HEK293 (cell line): ENCODE measurements at regions not wholly inside any gene's neighbourhood (a gene's known extent, or its start where the extent isn't known, plus 50 kb on each side); places are given as distances from the start of the nearest gene placed in this dataset.
"Not testable (repeated sequence)": the region's sequence is repeated elsewhere in the genome, so short reads cannot be mapped to it uniquely, and the experiment has no call there.

Experiments
- CTCF ChIA-PET: fragments of 350-600 bp; formaldehyde crosslinking; extraction: SDS; loops from one replicate; lab custom pipeline; 2021; ENCODE audit warnings: antibody characterized with exemption; lab: Yijun Ruan, JAX
- POLR2A ChIA-PET: fragments of 300-600 bp; formaldehyde crosslinking; extraction: SDS; loops from one replicate; lab custom pipeline; 2020; ENCODE audit warnings: antibody characterized with exemption, inconsistent platforms; lab: Yijun Ruan, JAX
- H3K27ac ChIP-seq: fragments of 200-500 bp; sonication (Bioruptor generic); 2 replicates; pipeline ENCODE4 v1.5.1; 2014; ENCODE audit warnings: low read depth, low read length, control low read depth, inconsistent platforms; ENCODE audit errors: extremely low read depth
- H3K36me3 ChIP-seq, 2 experiments: fragments of 200-500 bp in 1 of 2; sonication (Bioruptor generic) in 1 of 2; 1 replicate in 1 of 2; 2 replicates in 1 of 2; pipeline ENCODE4 v1.5.1; 2014 to 2017; ENCODE audit warnings: inconsistent platforms in 2 of 2, low read length in 2 of 2; ENCODE audit not compliant: control insufficient read depth in 2 of 2, insufficient read depth in 1 of 2
- H3K4me1 ChIP-seq: fragments of 200-500 bp; sonication (Bioruptor generic); 2 replicates; pipeline ENCODE4 v1.5.1; 2014; ENCODE audit warnings: mild to moderate bottlenecking, low read length, inconsistent platforms; ENCODE audit not compliant: control insufficient read depth, insufficient read depth
- H3K4me3 ChIP-seq: 2 replicates; pipeline ENCODE4 v1.5.1; 2011; ENCODE audit warnings: low read depth, mild to moderate bottlenecking, control low read depth, low read length, moderate library complexity
- H3K9me3 ChIP-seq: fragments of 200-500 bp; sonication (Bioruptor generic); 2 replicates; pipeline ENCODE4 v1.5.1; 2014; ENCODE audit warnings: low read depth, low read length, inconsistent platforms; ENCODE audit not compliant: control insufficient read depth, insufficient read depth
- HOXC10 ChIP-seq: sonication (generic); formaldehyde crosslinking; IDR thresholded peaks from 2 replicates; pipeline ENCODE4 v1.8.1; 2023; ENCODE audit warnings: mild to moderate bottlenecking, missing genetic modification reagents
- KLF10 ChIP-seq: fragments of 450-650 bp; IDR thresholded peaks from 2 replicates; pipeline ENCODE4 v1.5.1; 2018; ENCODE audit warnings: missing biosample characterization, mild to moderate bottlenecking, missing genetic modification characterization
- MEIS1 ChIP-seq: sonication (generic); formaldehyde crosslinking; IDR thresholded peaks from 2 replicates; pipeline ENCODE4 v1.8.1; 2022; ENCODE audit warnings: missing genetic modification reagents, mild to moderate bottlenecking, borderline replicate concordance
- SP3 ChIP-seq: fragments of 450-650 bp; formaldehyde crosslinking; IDR thresholded peaks from 2 replicates; pipeline ENCODE4 v1.5.1; 2016; ENCODE audit warnings: missing biosample characterization, missing genetic modification characterization
- ZBTB48 ChIP-seq: fragments of 450-650 bp; formaldehyde crosslinking; IDR thresholded peaks from 2 replicates; pipeline ENCODE4 v1.5.1; 2016; ENCODE audit warnings: missing biosample characterization, missing genetic modification characterization
- ZNF19 ChIP-seq: fragments of 450-650 bp; formaldehyde crosslinking; IDR thresholded peaks from 2 replicates; pipeline ENCODE4; 2016; ENCODE audit warnings: missing biosample characterization, missing genetic modification characterization, low read depth
- ZNF202 ChIP-seq: fragments of 450-650 bp; formaldehyde crosslinking; IDR thresholded peaks from 2 replicates; pipeline ENCODE4 v1.5.1; 2016; ENCODE audit warnings: missing biosample characterization, missing genetic modification characterization, borderline replicate concordance
- ZNF248 ChIP-seq: fragments of 450-650 bp; formaldehyde crosslinking; IDR thresholded peaks from 2 replicates; pipeline ENCODE4 v1.5.1; 2017; ENCODE audit warnings: missing biosample characterization, missing genetic modification characterization
- ZNF416 ChIP-seq: fragments of 450-650 bp; formaldehyde crosslinking; IDR thresholded peaks from 2 replicates; pipeline ENCODE4 v1.5.1; 2016; ENCODE audit warnings: missing biosample characterization, missing genetic modification characterization
- ZNF423 ChIP-seq: fragments of 450-650 bp; formaldehyde crosslinking; IDR thresholded peaks from 2 replicates; pipeline ENCODE4 v1.5.1; 2016; ENCODE audit warnings: missing biosample characterization, missing genetic modification characterization
- ZNF585B ChIP-seq: fragments of 450-650 bp; formaldehyde crosslinking; IDR thresholded peaks from 2 replicates; pipeline ENCODE4 v1.5.1; 2016; ENCODE audit warnings: missing biosample characterization, missing genetic modification characterization
- ZNF610 ChIP-seq: fragments of 450-650 bp; formaldehyde crosslinking; IDR thresholded peaks from 2 replicates; pipeline ENCODE4 v1.5.1; 2016; ENCODE audit warnings: missing biosample characterization, missing genetic modification characterization, borderline replicate concordance
- ZNF621 ChIP-seq: fragments of 450-650 bp; formaldehyde crosslinking; IDR thresholded peaks from 2 replicates; pipeline ENCODE4 v1.5.1; 2017; ENCODE audit warnings: missing biosample characterization, missing genetic modification characterization
- ZNF624 ChIP-seq: fragments of 450-650 bp; formaldehyde crosslinking; IDR thresholded peaks from 2 replicates; pipeline ENCODE4 v1.5.1; 2017; ENCODE audit warnings: missing biosample characterization, missing genetic modification characterization
- ZNF660 ChIP-seq: fragments of 450-650 bp; IDR thresholded peaks from 2 replicates; pipeline ENCODE4 v1.5.1; 2018; ENCODE audit warnings: missing biosample characterization, mild to moderate bottlenecking, missing genetic modification characterization
- ZNF785 ChIP-seq: fragments of 450-650 bp; formaldehyde crosslinking; IDR thresholded peaks from 2 replicates; pipeline ENCODE4 v1.5.1; 2016; ENCODE audit warnings: missing biosample characterization, missing genetic modification characterization
- TF ChIP-seq, protein P1 (sequence below): fragments of 450-650 bp; formaldehyde crosslinking; IDR thresholded peaks from 2 replicates; pipeline ENCODE4 v1.5.1; 2016; ENCODE audit warnings: missing biosample characterization, missing genetic modification characterization
- TF ChIP-seq, protein P2 (sequence below): fragments of 450-650 bp; formaldehyde crosslinking; IDR thresholded peaks from 2 replicates; pipeline ENCODE4 v1.5.1; 2016; ENCODE audit warnings: missing biosample characterization, missing genetic modification characterization
- TF ChIP-seq, protein P3 (sequence below): fragments of 450-650 bp; formaldehyde crosslinking; IDR thresholded peaks from 2 replicates; pipeline ENCODE4 v1.5.1; 2016; ENCODE audit warnings: missing biosample characterization, missing genetic modification characterization
- TF ChIP-seq, protein P4 (sequence below): fragments of 450-650 bp; formaldehyde crosslinking; IDR thresholded peaks from 2 replicates; pipeline ENCODE4 v1.5.1; 2016; ENCODE audit warnings: missing biosample characterization, missing genetic modification characterization
- TF ChIP-seq, protein P5 (sequence below): fragments of 450-650 bp; formaldehyde crosslinking; IDR thresholded peaks from 2 replicates; pipeline ENCODE4 v1.5.1; 2016; ENCODE audit warnings: missing biosample characterization, missing genetic modification characterization

- TF ChIP-seq, protein P1, sequence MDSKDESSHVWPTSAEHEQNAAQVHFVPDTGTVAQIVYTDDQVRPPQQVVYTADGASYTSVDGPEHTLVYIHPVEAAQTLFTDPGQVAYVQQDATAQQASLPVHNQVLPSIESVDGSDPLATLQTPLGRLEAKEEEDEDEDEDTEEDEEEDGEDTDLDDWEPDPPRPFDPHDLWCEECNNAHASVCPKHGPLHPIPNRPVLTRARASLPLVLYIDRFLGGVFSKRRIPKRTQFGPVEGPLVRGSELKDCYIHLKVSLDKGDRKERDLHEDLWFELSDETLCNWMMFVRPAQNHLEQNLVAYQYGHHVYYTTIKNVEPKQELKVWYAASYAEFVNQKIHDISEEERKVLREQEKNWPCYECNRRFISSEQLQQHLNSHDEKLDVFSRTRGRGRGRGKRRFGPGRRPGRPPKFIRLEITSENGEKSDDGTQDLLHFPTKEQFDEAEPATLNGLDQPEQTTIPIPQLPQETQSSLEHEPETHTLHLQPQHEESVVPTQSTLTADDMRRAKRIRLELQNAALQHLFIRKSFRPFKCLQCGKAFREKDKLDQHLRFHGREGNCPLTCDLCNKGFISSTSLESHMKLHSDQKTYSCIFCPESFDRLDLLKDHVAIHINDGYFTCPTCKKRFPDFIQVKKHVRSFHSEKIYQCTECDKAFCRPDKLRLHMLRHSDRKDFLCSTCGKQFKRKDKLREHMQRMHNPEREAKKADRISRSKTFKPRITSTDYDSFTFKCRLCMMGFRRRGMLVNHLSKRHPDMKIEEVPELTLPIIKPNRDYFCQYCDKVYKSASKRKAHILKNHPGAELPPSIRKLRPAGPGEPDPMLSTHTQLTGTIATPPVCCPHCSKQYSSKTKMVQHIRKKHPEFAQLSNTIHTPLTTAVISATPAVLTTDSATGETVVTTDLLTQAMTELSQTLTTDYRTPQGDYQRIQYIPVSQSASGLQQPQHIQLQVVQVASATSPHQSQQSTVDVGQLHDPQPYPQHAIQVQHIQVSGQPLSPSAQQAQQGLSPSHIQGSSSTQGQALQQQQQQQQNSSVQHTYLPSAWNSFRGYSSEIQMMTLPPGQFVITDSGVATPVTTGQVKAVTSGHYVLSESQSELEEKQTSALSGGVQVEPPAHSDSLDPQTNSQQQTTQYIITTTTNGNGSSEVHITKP (tag by site-specific recombination) = no peak
These were observed 537.8 kb upstream of the DPPA4 start (continued) for GRCh38 chr3:109874896-109875708.

- H3K9me3 ChIP-seq, CTCF ChIA-PET, H3K36me3 ChIP-seq, H3K4me3 ChIP-seq, H3K4me1 ChIP-seq, H3K27ac ChIP-seq, POLR2A ChIA-PET: not testable (repeated sequence)
These were observed 540.3 kb upstream of the DPPA4 start for GRCh38 chr3:109877616-109878015.

GRCh38 chr3:109882144-109882543 lies 544.8 kb upstream of the DPPA4 start:
- TF ChIP-seq MEIS1 (CRISPR knock-in tag) = no peak
- no peak for TF ChIP-seq KLF10 (tag by site-specific recombination)
- TF ChIP-seq ZNF202 (tag by site-specific recombination) = no peak
- no peak for TF ChIP-seq ZNF621 (tag by site-specific recombination)
- TF ChIP-seq, protein P2, sequence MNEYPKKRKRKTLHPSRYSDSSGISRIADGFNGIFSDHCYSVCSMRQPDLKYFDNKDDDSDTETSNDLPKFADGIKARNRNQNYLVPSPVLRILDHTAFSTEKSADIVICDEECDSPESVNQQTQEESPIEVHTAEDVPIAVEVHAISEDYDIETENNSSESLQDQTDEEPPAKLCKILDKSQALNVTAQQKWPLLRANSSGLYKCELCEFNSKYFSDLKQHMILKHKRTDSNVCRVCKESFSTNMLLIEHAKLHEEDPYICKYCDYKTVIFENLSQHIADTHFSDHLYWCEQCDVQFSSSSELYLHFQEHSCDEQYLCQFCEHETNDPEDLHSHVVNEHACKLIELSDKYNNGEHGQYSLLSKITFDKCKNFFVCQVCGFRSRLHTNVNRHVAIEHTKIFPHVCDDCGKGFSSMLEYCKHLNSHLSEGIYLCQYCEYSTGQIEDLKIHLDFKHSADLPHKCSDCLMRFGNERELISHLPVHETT (tag by site-specific recombination) = no peak
- TF ChIP-seq ZNF416 (tag by site-specific recombination) = no peak
- no peak for TF ChIP-seq ZNF660
- TF ChIP-seq ZNF248 = no peak
- TF ChIP-seq, protein P3, sequence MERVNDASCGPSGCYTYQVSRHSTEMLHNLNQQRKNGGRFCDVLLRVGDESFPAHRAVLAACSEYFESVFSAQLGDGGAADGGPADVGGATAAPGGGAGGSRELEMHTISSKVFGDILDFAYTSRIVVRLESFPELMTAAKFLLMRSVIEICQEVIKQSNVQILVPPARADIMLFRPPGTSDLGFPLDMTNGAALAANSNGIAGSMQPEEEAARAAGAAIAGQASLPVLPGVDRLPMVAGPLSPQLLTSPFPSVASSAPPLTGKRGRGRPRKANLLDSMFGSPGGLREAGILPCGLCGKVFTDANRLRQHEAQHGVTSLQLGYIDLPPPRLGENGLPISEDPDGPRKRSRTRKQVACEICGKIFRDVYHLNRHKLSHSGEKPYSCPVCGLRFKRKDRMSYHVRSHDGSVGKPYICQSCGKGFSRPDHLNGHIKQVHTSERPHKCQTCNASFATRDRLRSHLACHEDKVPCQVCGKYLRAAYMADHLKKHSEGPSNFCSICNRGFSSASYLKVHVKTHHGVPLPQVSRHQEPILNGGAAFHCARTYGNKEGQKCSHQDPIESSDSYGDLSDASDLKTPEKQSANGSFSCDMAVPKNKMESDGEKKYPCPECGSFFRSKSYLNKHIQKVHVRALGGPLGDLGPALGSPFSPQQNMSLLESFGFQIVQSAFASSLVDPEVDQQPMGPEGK (tag by site-specific recombination) = no peak
- TF ChIP-seq SP3 (tag by site-specific recombination) = no peak
- TF ChIP-seq ZBTB48 (tag by site-specific recombination) = no peak
- no peak for TF ChIP-seq ZNF585B (tag by site-specific recombination)
- TF ChIP-seq ZNF610 (tag by site-specific recombination) = no peak
- TF ChIP-seq, protein P4, sequence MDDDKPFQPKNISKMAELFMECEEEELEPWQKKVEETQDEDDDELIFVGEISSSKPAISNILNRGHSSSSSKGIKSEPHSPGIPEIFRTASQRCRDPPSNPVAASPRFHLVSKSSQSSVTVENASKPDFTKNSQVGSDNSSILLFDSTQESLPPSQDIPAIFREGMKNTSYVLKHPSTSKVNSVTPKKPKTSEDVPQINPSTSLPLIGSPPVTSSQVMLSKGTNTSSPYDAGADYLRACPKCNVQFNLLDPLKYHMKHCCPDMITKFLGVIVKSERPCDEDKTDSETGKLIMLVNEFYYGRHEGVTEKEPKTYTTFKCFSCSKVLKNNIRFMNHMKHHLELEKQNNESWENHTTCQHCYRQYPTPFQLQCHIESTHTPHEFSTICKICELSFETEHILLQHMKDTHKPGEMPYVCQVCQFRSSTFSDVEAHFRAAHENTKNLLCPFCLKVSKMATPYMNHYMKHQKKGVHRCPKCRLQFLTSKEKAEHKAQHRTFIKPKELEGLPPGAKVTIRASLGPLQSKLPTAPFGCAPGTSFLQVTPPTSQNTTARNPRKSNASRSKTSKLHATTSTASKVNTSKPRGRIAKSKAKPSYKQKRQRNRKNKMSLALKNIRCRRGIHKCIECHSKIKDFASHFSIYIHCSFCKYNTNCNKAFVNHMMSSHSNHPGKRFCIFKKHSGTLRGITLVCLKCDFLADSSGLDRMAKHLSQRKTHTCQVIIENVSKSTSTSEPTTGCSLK (tag by site-specific recombination) = no peak
- no peak for TF ChIP-seq ZNF423 (tag by site-specific recombination)
- TF ChIP-seq ZNF19 (tag by site-specific recombination) = no peak
- no peak for TF ChIP-seq HOXC10 (CRISPR knock-in tag)
- no peak for TF ChIP-seq ZNF624
- TF ChIP-seq ZNF785 (tag by site-specific recombination) = no peak
- TF ChIP-seq, protein P5, sequence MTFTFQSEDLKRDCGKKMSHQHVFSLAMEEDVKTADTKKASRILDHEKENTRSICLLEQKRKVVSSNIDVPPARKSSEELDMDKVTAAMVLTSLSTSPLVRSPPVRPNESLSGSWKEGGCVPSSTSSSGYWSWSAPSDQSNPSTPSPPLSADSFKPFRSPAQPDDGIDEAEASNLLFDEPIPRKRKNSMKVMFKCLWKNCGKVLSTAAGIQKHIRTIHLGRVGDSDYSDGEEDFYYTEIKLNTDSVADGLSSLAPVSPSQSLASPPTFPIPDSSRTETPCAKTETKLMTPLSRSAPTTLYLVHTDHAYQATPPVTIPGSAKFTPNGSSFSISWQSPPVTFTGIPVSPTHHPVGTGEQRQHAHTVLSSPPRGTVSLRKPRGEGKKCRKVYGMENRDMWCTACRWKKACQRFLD (tag by site-specific recombination) = no peak
- TF ChIP-seq, all 188 proteins: peak for 0
- Histone ChIP-seq H3K27ac (no peak overlapping the region), H3K4me1 (no peaks in the 10 kb centered on the region), H3K36me3 (no peaks in the 10 kb centered on the region), H3K9me3 (no peaks in the 10 kb centered on the region), H3K4me3 (no peak overlapping the region)
- CTCF ChIA-PET = no interaction called here
- POLR2A ChIA-PET = no interaction called here
